ENCODE measurements at regions not wholly inside any gene's neighbourhood (a gene's known extent, or its start where the extent isn't known, plus 50 kb on each side); places are given as distances from the start of the nearest gene placed in this dataset.

GRCh38 chr9:20250791-20251190 lies 371.5 kb downstream of the MLLT3 start:
- TF ChIP-seq MYC (IDR thresholded peaks at IDR 0.05; ENCODE audit: borderline replicate concordance, low read length) (no peak), CTCF (IDR thresholded peaks at IDR 0.05) (no peak), JUNB (IDR thresholded peaks at IDR 0.05) (no peak), BHLHE40 (IDR thresholded peaks at IDR 0.05; ENCODE audit: low read depth, low read length) (no peak), RCOR1 (IDR thresholded peaks at IDR 0.05; ENCODE audit: low read depth, low read length) (no peak), MAX (IDR thresholded peaks at IDR 0.05) (no peak), EP300 (IDR thresholded peaks at IDR 0.05) (no peak), MAZ (IDR thresholded peaks at IDR 0.05; ENCODE audit: borderline replicate concordance, low read depth, low read length) (no peak), PBX3 (IDR thresholded peaks at IDR 0.05) (no peak), RAD21 (conservative IDR thresholded peaks at IDR 0.05 in 1 of 2, IDR thresholded peaks at IDR 0.05 in 1 of 2) (no peak), CEBPB (IDR thresholded peaks at IDR 0.05) (no peak), HEYL (CRISPR knock-in tag; IDR thresholded peaks at IDR 0.05) (no peak)
